H1 (cell line): ENCODE measurements at regions not wholly inside any gene's neighbourhood (a gene's known extent, or its start where the extent isn't known, plus 50 kb on each side); places are given as distances from the start of the nearest gene placed in this dataset.

Experiments used
- CTCF ChIA-PET: fragments of 300-600 bp; sonication (Branson Sonifier 250); formaldehyde crosslinking; loops from one replicate; lab custom pipeline; 2021; ENCODE audit not compliant: partially characterized antibody; lab: Charles Lee
- POLR2A ChIA-PET: fragments of 300-600 bp; sonication (Branson Sonifier 250); formaldehyde crosslinking; loops from one replicate; lab custom pipeline; 2021; ENCODE audit warnings: inconsistent platforms; ENCODE audit not compliant: partially characterized antibody; lab: Charles Lee
- DNase-seq, 2 experiments: peaks; one replicate each; pipeline versions ENCODE4 v3.0.0 to v3.0.0-alpha.2; 2010 to 2022; ENCODE audit warnings: low spot score in 2 of 2, low read depth in 1 of 2, mixed read lengths in 1 of 2
- FAIRE-seq: peaks from 2 replicates; lab custom pipeline; 2011; peaks lifted over from hg19 to GRCh38; lab: Jason Lieb, UNC
- H2AFZ ChIP-seq: 2 replicates; pipeline ENCODE4 v1.8.1; 2012; ENCODE audit warnings: low read length, inconsistent platforms
- H2AK5ac ChIP-seq: 2 replicates; pipeline ENCODE4 v1.6.1; 2013; ENCODE audit warnings: low read depth, low read length
- H2BK120ac ChIP-seq: replicated peaks from 2 replicates; pipeline ENCODE3; 2013; ENCODE audit warnings: low read depth, low read length, inconsistent platforms
- H2BK12ac ChIP-seq: 2 replicates; pipeline ENCODE4 v1.6.1; 2013; ENCODE audit warnings: low read depth, low read length
- H2BK15ac ChIP-seq: 2 replicates; pipeline ENCODE4 v1.6.1; 2013; ENCODE audit warnings: low read length
- H2BK20ac ChIP-seq: 2 replicates; pipeline ENCODE4 v1.6.1; 2013; ENCODE audit warnings: low read length
- H2BK5ac ChIP-seq: 2 replicates; pipeline ENCODE4 v1.6.1; 2013; ENCODE audit warnings: low read depth, low read length
- H3K14ac ChIP-seq: 2 replicates; pipeline ENCODE4 v1.6.1; 2013; ENCODE audit warnings: inconsistent platforms; ENCODE audit not compliant: insufficient read length
- H3K18ac ChIP-seq: 2 replicates; pipeline ENCODE4 v1.6.1; 2013; ENCODE audit warnings: low read length; ENCODE audit errors: extremely low read depth
- H3K23ac ChIP-seq: 2 replicates; pipeline ENCODE4 v1.6.1; 2013; ENCODE audit warnings: inconsistent platforms; ENCODE audit not compliant: insufficient read length
- H3K23me2 ChIP-seq: 2 replicates; pipeline ENCODE4 v1.6.1; 2013; ENCODE audit warnings: low read depth, low read length
- H3K27ac ChIP-seq: 2 replicates; pipeline ENCODE4 v1.6.1; 2011; ENCODE audit warnings: low read depth, low read length, inconsistent platforms
- H3K27me3 ChIP-seq, 4 experiments: replicated peaks in 1 of 4; 1 replicate in 1 of 4; 2 replicates in 3 of 4; pipeline versions ENCODE4 v1.6.1 to v1.8.1; 2011 to 2013; ENCODE audit warnings: low read length in 3 of 4, mild to moderate bottlenecking in 3 of 4, inconsistent platforms in 2 of 4, mixed read lengths in 2 of 4, moderate library complexity in 1 of 4; ENCODE audit not compliant: control insufficient read depth in 3 of 4, insufficient read depth in 3 of 4; ENCODE audit errors: extremely low read depth in 1 of 4
- H3K36me3 ChIP-seq, 4 experiments: 2 replicates each; pipeline versions ENCODE4 v1.6.1 to v1.8.1; 2011 to 2013; ENCODE audit warnings: mild to moderate bottlenecking in 4 of 4, low read length in 3 of 4, moderate library complexity in 2 of 4, control low read depth in 1 of 4, inconsistent platforms in 1 of 4; ENCODE audit not compliant: insufficient read depth in 4 of 4, control insufficient read depth in 2 of 4
- H3K4ac ChIP-seq: replicated peaks from 2 replicates; pipeline ENCODE3; 2013; ENCODE audit warnings: low read length, low read depth, mixed read lengths, inconsistent platforms; ENCODE audit not compliant: insufficient read length
- H3K4me1 ChIP-seq, 4 experiments: replicated peaks in 1 of 4; 1 replicate in 1 of 4; 2 replicates in 3 of 4; pipeline versions ENCODE4 v1.6.1 to v1.8.1; 2011 to 2013; ENCODE audit warnings: low read length in 3 of 4, inconsistent platforms in 2 of 4, mixed read lengths in 1 of 4; ENCODE audit not compliant: insufficient read depth in 4 of 4, control insufficient read depth in 3 of 4
- H3K4me2 ChIP-seq, 2 experiments: 2 replicates each; pipeline versions ENCODE4 v1.6.1 to v1.8.1; 2011 to 2013; ENCODE audit warnings: low read depth in 2 of 2, low read length in 2 of 2, control low read depth in 1 of 2, inconsistent platforms in 1 of 2, mild to moderate bottlenecking in 1 of 2; ENCODE audit not compliant: insufficient read depth in 1 of 2
- H3K4me3 ChIP-seq, 4 experiments: fragments of 200-600, 300-600 bp in 1 of 4; sonication (generic), shearing (Covaris generic), sonication (Bioruptor Twin) in 1 of 4; 2 replicates each; pipeline versions ENCODE4 v1.5.1 to v1.8.1; 2011 to 2016; ENCODE audit warnings: low read length in 4 of 4, low read depth in 3 of 4, control low read depth in 2 of 4, inconsistent platforms in 2 of 4, mild to moderate bottlenecking in 2 of 4, mixed read lengths in 1 of 4, moderate library complexity in 1 of 4; ENCODE audit not compliant: insufficient read depth in 2 of 4; ENCODE audit errors: extremely low read depth in 1 of 4
- H3K56ac ChIP-seq: replicated peaks from 2 replicates; pipeline ENCODE3; 2013; ENCODE audit warnings: low read depth, mild to moderate bottlenecking, mixed read lengths, low read length, inconsistent platforms; ENCODE audit not compliant: insufficient read length
- H3K79me1 ChIP-seq: 2 replicates; pipeline ENCODE4 v1.6.1; 2013; ENCODE audit warnings: low read depth, low read length, control low read depth
- H3K79me2 ChIP-seq, 2 experiments: 2 replicates each; pipeline versions ENCODE4 v1.6.1 to v1.8.1; 2012 to 2013; ENCODE audit warnings: low read length in 2 of 2, mild to moderate bottlenecking in 2 of 2, inconsistent platforms in 1 of 2; ENCODE audit not compliant: insufficient read depth in 2 of 2, control insufficient read depth in 1 of 2
- H3K9ac ChIP-seq, 4 experiments: replicated peaks in 1 of 4; 1 replicate in 1 of 4; 2 replicates in 3 of 4; pipeline versions ENCODE4 v1.6.1 to v1.8.1; 2011 to 2013; ENCODE audit warnings: low read depth in 3 of 4, low read length in 3 of 4, control low read depth in 2 of 4, mild to moderate bottlenecking in 2 of 4, moderate library complexity in 2 of 4, inconsistent platforms in 1 of 4; ENCODE audit errors: extremely low read depth in 1 of 4
- H3K9me3 ChIP-seq, 2 experiments: 2 replicates each; pipeline versions ENCODE4 v1.6.1 to v1.8.1; 2012 to 2013; ENCODE audit warnings: mild to moderate bottlenecking in 2 of 2, moderate library complexity in 2 of 2, control low read depth in 1 of 2, inconsistent platforms in 1 of 2, low read depth in 1 of 2, low read length in 1 of 2, mixed read lengths in 1 of 2; ENCODE audit not compliant: insufficient read depth in 2 of 2
- H4K20me1 ChIP-seq, 2 experiments: replicated peaks in 1 of 2; 2 replicates each; pipeline versions ENCODE3 to v1.8.1; 2011 to 2013; ENCODE audit warnings: inconsistent platforms in 2 of 2, low read length in 2 of 2, mild to moderate bottlenecking in 1 of 2; ENCODE audit not compliant: insufficient read depth in 2 of 2, control insufficient read depth in 1 of 2
- H4K5ac ChIP-seq: 2 replicates; pipeline ENCODE4 v1.6.1; 2013; ENCODE audit warnings: low read length, low read depth, mixed read lengths, inconsistent platforms; ENCODE audit not compliant: insufficient read length
- H4K8ac ChIP-seq: 2 replicates; pipeline ENCODE4 v1.8.0; 2013; ENCODE audit warnings: mild to moderate bottlenecking, moderate library complexity, low read length, inconsistent platforms; ENCODE audit not compliant: insufficient read depth; ENCODE audit errors: extremely low read depth
- H4K91ac ChIP-seq: replicated peaks from 2 replicates; pipeline ENCODE3; 2013; ENCODE audit warnings: low read length, mixed read lengths, inconsistent platforms; ENCODE audit not compliant: insufficient read length
- ASH2L ChIP-seq: fragments of 200-600, 300-600 bp; sonication (generic); IDR thresholded peaks from one replicate; pipeline ENCODE4 v1.7.1; 2017; ENCODE audit warnings: low read length
- CREB1 ChIP-seq: IDR thresholded peaks from 2 replicates; pipeline ENCODE4 v1.6.1; 2012; ENCODE audit warnings: inconsistent platforms
- KDM1A ChIP-seq: fragments of 200-600, 300-600 bp; sonication (generic); IDR thresholded peaks from 2 replicates; pipeline ENCODE4 v1.7.1; 2016; ENCODE audit warnings: mild to moderate bottlenecking, low read length, borderline replicate concordance
- KDM5A ChIP-seq: fragments of 200-600 bp; IDR thresholded peaks from 2 replicates; pipeline ENCODE4 v1.7.1; 2012; ENCODE audit warnings: mild to moderate bottlenecking, low read length, inconsistent platforms, mixed read lengths
- NANOG ChIP-seq: IDR thresholded peaks from 2 replicates; pipeline ENCODE4 v1.6.1; 2011; ENCODE audit warnings: low read length, low read depth, mild to moderate bottlenecking, inconsistent platforms; ENCODE audit not compliant: insufficient read depth, poor library complexity, severe bottlenecking
- NRF1 ChIP-seq: IDR thresholded peaks from 2 replicates; pipeline ENCODE4 v1.6.1; 2011; ENCODE audit warnings: mild to moderate bottlenecking, low read depth, low read length, improper control_type of control experiment
- RFX5 ChIP-seq: IDR thresholded peaks from 2 replicates; pipeline ENCODE4 v1.6.1; 2011; ENCODE audit warnings: low read depth, low read length, improper control_type of control experiment, borderline replicate concordance
- SUZ12 ChIP-seq: fragments of 200-600 bp; sonication (generic); IDR thresholded peaks from 2 replicates; pipeline ENCODE4 v1.6.1; 2012; ENCODE audit warnings: mild to moderate bottlenecking, inconsistent platforms, low read length, moderate library complexity, mixed read lengths
- ZNF274 ChIP-seq: IDR thresholded peaks from 2 replicates; pipeline ENCODE4 v1.7.0; 2012; ENCODE audit warnings: low read length, borderline replicate concordance; ENCODE audit errors: extremely low read depth
- WGBS, 2 experiments: shearing (Covaris generic) in 1 of 2; methylation state at CpG; one replicate each; pipeline versions ENCODE4 v1.1.6 to v1.1.7; 2013 to 2015; ENCODE audit warnings: low lambda C conversion rate in 2 of 2, mixed read lengths in 2 of 2, inconsistent platforms in 1 of 2, low coverage in 1 of 2, missing lambda C conversion rate in 1 of 2; ENCODE audit not compliant: insufficient replicate concordance in 2 of 2, insufficient coverage in 1 of 2, insufficient read length in 1 of 2; ENCODE audit errors: extremely low coverage in 1 of 2, missing lambda C conversion rate in 1 of 2; 5-methylcytosine and 5-hydroxymethylcytosine counted together
- TF ChIP-seq, protein P1 (sequence below): IDR thresholded peaks from 2 replicates; pipeline ENCODE4 v1.6.1; 2012; ENCODE audit warnings: inconsistent platforms

DNA sequence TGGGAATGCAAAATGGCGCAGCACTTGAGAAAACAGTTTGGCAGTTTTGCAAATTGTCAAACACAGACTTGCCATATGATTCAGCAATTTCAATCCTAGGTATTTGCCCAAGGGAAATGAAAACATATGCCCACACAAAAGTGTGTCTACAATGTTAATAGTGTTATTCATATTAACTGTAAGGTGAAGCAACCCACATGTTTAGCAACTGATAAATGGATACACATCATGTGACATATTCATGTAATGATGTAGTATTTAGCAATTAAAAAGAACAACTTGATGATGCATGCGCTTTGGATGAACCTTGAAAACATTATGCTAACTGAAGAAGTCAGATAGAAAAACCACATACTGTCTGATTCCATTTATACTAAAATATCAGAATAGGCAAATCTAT lies 539.0 kb upstream of the PPP2R3A start:
- Histone ChIP-seq H3K4me2 (no peak overlapping the region), H3K36me3 (no peaks in the 10 kb centered on the region), H3K79me1 (no peaks in the 10 kb centered on the region), H3K9ac (no peak overlapping the region), H4K91ac (no peak overlapping the region), H3K4me3 (no peak overlapping the region), H3K4me1 (no peaks in the 10 kb centered on the region), H4K5ac (no peak overlapping the region), H4K8ac (no peak overlapping the region), H3K23me2 (no peaks in the 10 kb centered on the region), H3K14ac (no peak overlapping the region), H3K18ac (no peak overlapping the region), H3K4ac (no peak overlapping the region), H4K20me1 (no peaks in the 10 kb centered on the region), H3K23ac (no peak overlapping the region), H3K79me2 (no peaks in the 10 kb centered on the region), H3K27ac (no peak overlapping the region), H2BK5ac (no peak overlapping the region), H3K27me3 (no peaks in the 10 kb centered on the region), H2BK120ac (no peak overlapping the region), H2AFZ (no peak overlapping the region), H2AK5ac (no peak overlapping the region), H2BK12ac (no peak overlapping the region), H2BK15ac (no peak overlapping the region), H3K56ac (no peak overlapping the region), H3K9me3 (no peaks in the 10 kb centered on the region), H2BK20ac (no peak overlapping the region)
- CTCF ChIA-PET, result no interaction called here
- FAIRE-seq (no peak), DNase-seq (no peak)
- TF ChIP-seq KDM1A (no peak), NRF1 (no peak), ASH2L (no peak), NANOG (no peak), KDM5A (no peak), CREB1 (no peak), SUZ12 (no peak), RFX5 (no peak), ZNF274 (no peak)
- TF ChIP-seq, protein P1, sequence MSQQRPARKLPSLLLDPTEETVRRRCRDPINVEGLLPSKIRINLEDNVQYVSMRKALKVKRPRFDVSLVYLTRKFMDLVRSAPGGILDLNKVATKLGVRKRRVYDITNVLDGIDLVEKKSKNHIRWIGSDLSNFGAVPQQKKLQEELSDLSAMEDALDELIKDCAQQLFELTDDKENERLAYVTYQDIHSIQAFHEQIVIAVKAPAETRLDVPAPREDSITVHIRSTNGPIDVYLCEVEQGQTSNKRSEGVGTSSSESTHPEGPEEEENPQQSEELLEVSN, result no peak
- WGBS, 2 experiments, result 95% methylated on average over 2 of the region's 2 CpGs; no CpG with 5 or more reads in 1 of the 2 experiments
- POLR2A ChIA-PET, result no interaction called here
